ENCODE measurements at regions not wholly inside any gene's neighbourhood (a gene's known extent, or its start where the extent isn't known, plus 50 kb on each side); places are given as distances from the start of the nearest gene placed in this dataset.

GRCh38 chr13:106942563-106942962, 374.6 kb upstream of the ARGLU1 start:
- no peak for DNase-seq (ENCODE audit: low read depth)
- no peak for TF ChIP-seq CTCF (IDR thresholded peaks at IDR 0.05; ENCODE audit: low read depth, low read length, missing control alignments)
- no peak overlapping the region for H3K4me3 ChIP-seq (ENCODE audit: low read depth, low read length)
- in situ Hi-C loops (cut with HindIII; ENCODE audit: low sequenced_read_pairs) = loop anchor here (5.0 kb wide), 2 partner anchors 90 to 360 kb away; no protein-coding TSS in a partner anchor

- no peak overlapping the region for H3K4me3 ChIP-seq (ENCODE audit: low read depth, low read length)
- in situ Hi-C loops (cut with HindIII; ENCODE audit: low sequenced_read_pairs) = loop anchor here (5.0 kb wide), 2 partner anchors 89 to 359 kb away; no protein-coding TSS in a partner anchor
- TF ChIP-seq CTCF (IDR thresholded peaks at IDR 0.05; ENCODE audit: low read depth, low read length, missing control alignments) = no peak
- no peak for DNase-seq (ENCODE audit: low read depth)
Observed at GRCh38 chr13:106941779-106942178, 373.8 kb upstream of the ARGLU1 start.

- in situ Hi-C loops (cut with HindIII; ENCODE audit: low sequenced_read_pairs) = no loop called here
- TF ChIP-seq CTCF (IDR thresholded peaks at IDR 0.05; ENCODE audit: low read depth, low read length, missing control alignments) = no peak
- no peak overlapping the region for H3K4me3 ChIP-seq (ENCODE audit: low read depth, low read length)
- no peak for DNase-seq (ENCODE audit: low read depth)
Observed at GRCh38 chr13:106927421-106927820, 359.5 kb upstream of the ARGLU1 start.

- DNase-seq (ENCODE audit: low read depth) = no peak
- no peak for TF ChIP-seq CTCF (IDR thresholded peaks at IDR 0.05; ENCODE audit: low read depth, low read length, missing control alignments)
- in situ Hi-C loops (cut with HindIII; ENCODE audit: low sequenced_read_pairs) = no loop called here
- H3K4me3 ChIP-seq (ENCODE audit: low read depth, low read length) = no peak overlapping the region
Observed at GRCh38 chr13:106922384-106922783, 354.4 kb upstream of the ARGLU1 start.

- TF ChIP-seq CTCF (IDR thresholded peaks at IDR 0.05; ENCODE audit: low read depth, low read length, missing control alignments) = no peak
- H3K4me3 ChIP-seq (ENCODE audit: low read depth, low read length) = no peak overlapping the region
- in situ Hi-C loops (cut with HindIII; ENCODE audit: low sequenced_read_pairs) = no loop called here
- DNase-seq (ENCODE audit: low read depth) = no peak
Observed at GRCh38 chr13:106919638-106920037, 351.7 kb upstream of the ARGLU1 start.

GRCh38 chr13:106919133-106919532, 351.2 kb upstream of the ARGLU1 start:
- in situ Hi-C loops (cut with HindIII; ENCODE audit: low sequenced_read_pairs) = no loop called here
- TF ChIP-seq CTCF (IDR thresholded peaks at IDR 0.05; ENCODE audit: low read depth, low read length, missing control alignments) = no peak
- no peak for DNase-seq (ENCODE audit: low read depth)
- H3K4me3 ChIP-seq (ENCODE audit: low read depth, low read length) = no peak overlapping the region

- H3K4me3 ChIP-seq (ENCODE audit: low read depth, low read length) = no peak overlapping the region
- in situ Hi-C loops (cut with HindIII; ENCODE audit: low sequenced_read_pairs) = no loop called here
- no peak for TF ChIP-seq CTCF (IDR thresholded peaks at IDR 0.05; ENCODE audit: low read depth, low read length, missing control alignments)
- DNase-seq (ENCODE audit: low read depth) = no peak
Observed at GRCh38 chr13:106918557-106918860, 350.6 kb upstream of the ARGLU1 start.

Data from astrocyte of the cerebellum (primary cell).